CD14-positive monocyte (primary cell): ENCODE measurements at regions not wholly inside any gene's neighbourhood (a gene's known extent, or its start where the extent isn't known, plus 50 kb on each side); places are given as distances from the start of the nearest gene placed in this dataset.

Experiments used
- DNase-seq, 3 donors: peaks; one replicate each; pipeline ENCODE4 v3.0.0-alpha.2; 2011 to 2022
- H2AFZ ChIP-seq: 2 replicates; pipeline ENCODE4 v1.6.0; 2012; ENCODE audit warnings: mild to moderate bottlenecking, low read depth, low read length, inconsistent platforms; ENCODE audit not compliant: insufficient read depth, poor library complexity, severe bottlenecking
- H3K27ac ChIP-seq, 2 donors: 1 replicate in 1 of 2; 2 replicates in 1 of 2; pipeline ENCODE4 v1.5.1; 2012 to 2013; ENCODE audit warnings: low read length in 2 of 2, control low read depth in 1 of 2, inconsistent platforms in 1 of 2, low read depth in 1 of 2, mild to moderate bottlenecking in 1 of 2
- H3K27me3 ChIP-seq, 2 donors: one replicate each; pipeline versions ENCODE4 v1.6.0 to v1.6.1; 2011 to 2013; ENCODE audit warnings: low read length in 2 of 2; ENCODE audit not compliant: control insufficient read depth in 2 of 2, insufficient read depth in 2 of 2
- H3K36me3 ChIP-seq, 2 donors: replicated peaks in 1 of 2; 1 replicate in 1 of 2; 2 replicates in 1 of 2; pipeline versions ENCODE4 v1.5.1 to v1.6.1; 2012 to 2013; ENCODE audit warnings: low read length in 2 of 2, control low read depth in 1 of 2, inconsistent platforms in 1 of 2, mild to moderate bottlenecking in 1 of 2; ENCODE audit not compliant: insufficient read depth in 2 of 2, control insufficient read depth in 1 of 2
- H3K4me1 ChIP-seq, 2 donors: 1 replicate in 1 of 2; 2 replicates in 1 of 2; pipeline versions ENCODE4 v1.5.1 to v1.6.1; 2012 to 2013; ENCODE audit warnings: low read length in 2 of 2, control low read depth in 1 of 2, inconsistent platforms in 1 of 2, mild to moderate bottlenecking in 1 of 2, moderate library complexity in 1 of 2; ENCODE audit not compliant: insufficient read depth in 2 of 2, control insufficient read depth in 1 of 2
- H3K4me2 ChIP-seq: replicated peaks from 2 replicates; pipeline ENCODE3; 2012; ENCODE audit warnings: low read length, moderate library complexity, mild to moderate bottlenecking; ENCODE audit not compliant: poor library complexity, severe bottlenecking; ENCODE audit errors: extremely low read depth
- H3K4me3 ChIP-seq, 3 experiments: fragments of 200-600 bp in 1 of 3; sonication (generic) in 1 of 3; replicated peaks in 1 of 3; 1 replicate in 2 of 3; 2 replicates in 1 of 3; pipeline ENCODE4 v1.5.1; 2011 to 2013; ENCODE audit warnings: low read length in 3 of 3, mild to moderate bottlenecking in 3 of 3, control low read depth in 2 of 3, low read depth in 2 of 3, inconsistent platforms in 1 of 3, moderate library complexity in 1 of 3
- H3K79me2 ChIP-seq: 2 replicates; pipeline ENCODE4 v1.6.0; 2012; ENCODE audit warnings: mild to moderate bottlenecking, control low read depth, inconsistent platforms, low read length, moderate library complexity; ENCODE audit not compliant: insufficient read depth
- H3K9ac ChIP-seq: 2 replicates; pipeline ENCODE4 v1.6.0; 2017; ENCODE audit warnings: low read length, mild to moderate bottlenecking; ENCODE audit not compliant: insufficient read depth, poor library complexity, severe bottlenecking
- H3K9me3 ChIP-seq, 2 donors: replicated peaks in 1 of 2; 1 replicate in 1 of 2; 2 replicates in 1 of 2; pipeline versions ENCODE4 v1.5.1 to v1.6.1; 2012 to 2013; ENCODE audit warnings: low read length in 2 of 2, control low read depth in 1 of 2; ENCODE audit not compliant: control insufficient read depth in 1 of 2, insufficient read depth in 1 of 2
- H4K20me1 ChIP-seq: 2 replicates; pipeline ENCODE4 v1.6.0; 2012; ENCODE audit warnings: mild to moderate bottlenecking, low read length, control low read depth, moderate library complexity; ENCODE audit not compliant: insufficient read depth
- H3K27ac Mint-ChIP-seq, 7 donors: one replicate each; pipeline ENCODE4 v1.8.0; 2020; ENCODE audit warnings: mild to moderate bottlenecking in 7 of 7, mixed read lengths in 7 of 7, moderate library complexity in 6 of 7, inconsistent platforms in 2 of 7
- H3K27me3 Mint-ChIP-seq, 3 donors: one replicate each; pipeline ENCODE4 v1.8.0; 2021 to 2022; ENCODE audit warnings: low read depth in 3 of 3, mild to moderate bottlenecking in 3 of 3, mixed read lengths in 3 of 3, moderate library complexity in 3 of 3, inconsistent platforms in 1 of 3
- H3K36me3 Mint-ChIP-seq, 2 donors: one replicate each; pipeline ENCODE4 v1.8.0; 2020; ENCODE audit warnings: mixed read lengths in 2 of 2, inconsistent platforms in 1 of 2, mild to moderate bottlenecking in 1 of 2
- H3K4me1 Mint-ChIP-seq: one replicate; pipeline ENCODE4 v1.8.0; 2020; ENCODE audit warnings: mild to moderate bottlenecking, mixed read lengths
- H3K4me3 Mint-ChIP-seq, 2 donors: one replicate each; pipeline ENCODE4 v1.8.0; 2020; ENCODE audit warnings: mild to moderate bottlenecking in 2 of 2, mixed read lengths in 2 of 2, moderate library complexity in 1 of 2
- H3K9me3 Mint-ChIP-seq, 7 donors: one replicate each; pipeline ENCODE4 v1.8.0; 2020 to 2022; ENCODE audit warnings: mixed read lengths in 7 of 7, mild to moderate bottlenecking in 6 of 7, moderate library complexity in 6 of 7, inconsistent platforms in 2 of 7
- WGBS: methylation state at CpG from one replicate; pipeline ENCODE4 v1.1.5; 2013; ENCODE audit warnings: missing lambda C conversion rate; ENCODE audit not compliant: insufficient coverage; 5-methylcytosine and 5-hydroxymethylcytosine counted together
- intact Hi-C, 2 donors: fragments of 100-400 bp; cut with micrococcal nuclease; formaldehyde crosslinking; loops; one replicate each; pipeline versions ENCODE4 v1.15.0 to v1.15.1; 2023
- TF ChIP-seq, protein P1 (sequence below): fragments of 200-600 bp; IDR thresholded peaks from one replicate; pipeline ENCODE4 v1.8.0; 2022; ENCODE audit warnings: antibody characterized with exemption, mild to moderate bottlenecking

- Mint-ChIP-seq H3K4me3 (no peak overlapping the region), H3K36me3 (no peaks in the 10 kb centered on the region), H3K9me3 (peaks cover 0 to 3% (median 0%) of the 10 kb centered on the region in 7 donors), H3K4me1 (no peaks in the 10 kb centered on the region), H3K27ac (no peak overlapping the region), H3K27me3 (peaks cover 3 to 8% (median 7%) of the 10 kb centered on the region in 3 donors)
- DNase-seq: no peak
- H3K4me2 ChIP-seq: no peak overlapping the region
- no peak overlapping the region for H3K27ac ChIP-seq
- no peaks in the 10 kb centered on the region for H3K4me1 ChIP-seq
- H3K9me3 ChIP-seq: peaks cover 0 to 3% of the 10 kb centered on the region in 2 donors
- no peaks in the 10 kb centered on the region for H4K20me1 ChIP-seq
- 93% methylated on average over 12 of the region's 18 CpGs for WGBS
- no peaks in the 10 kb centered on the region for H3K27me3 ChIP-seq
- no peaks in the 10 kb centered on the region for H3K79me2 ChIP-seq
- intact Hi-C loops: no loop called here
- no peaks in the 10 kb centered on the region for H3K36me3 ChIP-seq
- no peak overlapping the region for H3K9ac ChIP-seq
- H2AFZ ChIP-seq: no peak overlapping the region
- H3K4me3 ChIP-seq: no peak overlapping the region
- TF ChIP-seq, protein P1, sequence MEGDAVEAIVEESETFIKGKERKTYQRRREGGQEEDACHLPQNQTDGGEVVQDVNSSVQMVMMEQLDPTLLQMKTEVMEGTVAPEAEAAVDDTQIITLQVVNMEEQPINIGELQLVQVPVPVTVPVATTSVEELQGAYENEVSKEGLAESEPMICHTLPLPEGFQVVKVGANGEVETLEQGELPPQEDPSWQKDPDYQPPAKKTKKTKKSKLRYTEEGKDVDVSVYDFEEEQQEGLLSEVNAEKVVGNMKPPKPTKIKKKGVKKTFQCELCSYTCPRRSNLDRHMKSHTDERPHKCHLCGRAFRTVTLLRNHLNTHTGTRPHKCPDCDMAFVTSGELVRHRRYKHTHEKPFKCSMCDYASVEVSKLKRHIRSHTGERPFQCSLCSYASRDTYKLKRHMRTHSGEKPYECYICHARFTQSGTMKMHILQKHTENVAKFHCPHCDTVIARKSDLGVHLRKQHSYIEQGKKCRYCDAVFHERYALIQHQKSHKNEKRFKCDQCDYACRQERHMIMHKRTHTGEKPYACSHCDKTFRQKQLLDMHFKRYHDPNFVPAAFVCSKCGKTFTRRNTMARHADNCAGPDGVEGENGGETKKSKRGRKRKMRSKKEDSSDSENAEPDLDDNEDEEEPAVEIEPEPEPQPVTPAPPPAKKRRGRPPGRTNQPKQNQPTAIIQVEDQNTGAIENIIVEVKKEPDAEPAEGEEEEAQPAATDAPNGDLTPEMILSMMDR: no peak
These were observed 100.3 kb upstream of the NCK2 start for GRCh38 chr2:105644174-105644980.

- peaks cover 5 to 8% (median 7%) of the 10 kb centered on the region in 3 donors for H3K27me3 Mint-ChIP-seq
- intact Hi-C loops: no loop called here
- Histone ChIP-seq H3K4me3 (no peak overlapping the region), H3K4me1 (no peaks in the 10 kb centered on the region), H3K9me3 (peaks cover 0 to under 1% of the 10 kb centered on the region in 2 donors), H3K4me2 (no peak overlapping the region), H2AFZ (no peak overlapping the region), H4K20me1 (no peaks in the 10 kb centered on the region), H3K27me3 (no peaks in the 10 kb centered on the region), H3K79me2 (no peaks in the 10 kb centered on the region), H3K9ac (no peak overlapping the region), H3K27ac (no peak overlapping the region), H3K36me3 (no peaks in the 10 kb centered on the region)
- peaks cover 0 to 3% (median 0%) of the 10 kb centered on the region in 7 donors for H3K9me3 Mint-ChIP-seq
- H3K36me3 Mint-ChIP-seq: no peaks in the 10 kb centered on the region
- H3K4me1 Mint-ChIP-seq: no peaks in the 10 kb centered on the region
- no peak overlapping the region for H3K4me3 Mint-ChIP-seq
- TF ChIP-seq, protein P1: no peak
- H3K27ac Mint-ChIP-seq: no peak overlapping the region
- DNase-seq: no peak
- 95% methylated on average over 10 of the region's 15 CpGs for WGBS
These were observed 101.1 kb upstream of the NCK2 start for GRCh38 chr2:105643405-105644173.
